ENCODE measurements at regions not wholly inside any gene's neighbourhood (a gene's known extent, or its start where the extent isn't known, plus 50 kb on each side); places are given as distances from the start of the nearest gene placed in this dataset.
A peak's percentile ranks its signal among the peaks of the same experiment; 100 is the strongest.

- no peak overlapping the region for H3K4me3 ChIP-seq
- no peak overlapping the region for H3K4me2 ChIP-seq
- no peaks in the 10 kb centered on the region for H3K79me2 ChIP-seq (ENCODE audit: low read depth)
- H3K4me1 Mint-ChIP-seq: peaks cover 5% of the 10 kb centered on the region
- H3K27ac Mint-ChIP-seq: peak overlapping the region; percentile 2
- no peaks in the 10 kb centered on the region for H3K27me3 ChIP-seq
- H3K9me3 Mint-ChIP-seq: peaks cover 2% of the 10 kb centered on the region
- H3K36me3 ChIP-seq: no peaks in the 10 kb centered on the region
- no peak overlapping the region for H3K27ac ChIP-seq
- TF ChIP-seq CTCF (IDR thresholded peaks at IDR 0.05) (no peak), EZH2 (IDR thresholded peaks at IDR 0.05) (no peak), EZH2phosphoT487 (IDR thresholded peaks at IDR 0.05) (no peak)
- no peaks in the 10 kb centered on the region for H3K9me3 ChIP-seq (ENCODE audit: low read depth)
- H2AFZ ChIP-seq (replicated peaks): no peak overlapping the region
- H3F3A ChIP-seq (ENCODE audit: low read depth): no peaks in the 10 kb centered on the region
- DNase-seq (ENCODE audit: low spot score): no peak
- no peak overlapping the region for H3K9ac ChIP-seq
- no peaks in the 10 kb centered on the region for H3K4me1 ChIP-seq
- no peaks in the 10 kb centered on the region for H3K36me3 Mint-ChIP-seq
- H3K4me3 Mint-ChIP-seq: no peak overlapping the region
- H4K20me1 ChIP-seq (ENCODE audit: low read depth): no peaks in the 10 kb centered on the region
- no peaks in the 10 kb centered on the region for H3K27me3 Mint-ChIP-seq (ENCODE audit: insufficient read depth, low read depth)
Observed at GRCh38 chr14:66152302-66152701, 333.9 kb upstream of the CCDC196 start.

- Histone ChIP-seq H3K4me1 (no peaks in the 10 kb centered on the region), H3K9me3 (ENCODE audit: low read depth) (no peaks in the 10 kb centered on the region), H4K20me1 (ENCODE audit: low read depth) (no peaks in the 10 kb centered on the region), H3K9ac (no peak overlapping the region), H3K79me2 (ENCODE audit: low read depth) (no peaks in the 10 kb centered on the region), H3K36me3 (no peaks in the 10 kb centered on the region), H2AFZ (replicated peaks) (no peak overlapping the region), H3K27ac (no peak overlapping the region), H3F3A (ENCODE audit: low read depth) (no peaks in the 10 kb centered on the region), H3K4me2 (no peak overlapping the region), H3K4me3 (no peak overlapping the region), H3K27me3 (no peaks in the 10 kb centered on the region)
- peaks cover 5% of the 10 kb centered on the region for H3K4me1 Mint-ChIP-seq
- DNase-seq (ENCODE audit: low spot score): no peak
- H3K9me3 Mint-ChIP-seq: peaks cover 2% of the 10 kb centered on the region
- no peak for TF ChIP-seq EZH2phosphoT487 (IDR thresholded peaks at IDR 0.05)
- no peak for TF ChIP-seq EZH2 (IDR thresholded peaks at IDR 0.05)
- no peak for TF ChIP-seq CTCF (IDR thresholded peaks at IDR 0.05)
- no peak overlapping the region for H3K4me3 Mint-ChIP-seq
- H3K27me3 Mint-ChIP-seq (ENCODE audit: insufficient read depth, low read depth): no peaks in the 10 kb centered on the region
- H3K27ac Mint-ChIP-seq: no peak overlapping the region
- no peaks in the 10 kb centered on the region for H3K36me3 Mint-ChIP-seq
Observed at GRCh38 chr14:66152747-66153146, 333.4 kb upstream of the CCDC196 start.

- Mint-ChIP-seq H3K4me1 (peaks cover 3% of the 10 kb centered on the region), H3K9me3 (no peaks in the 10 kb centered on the region), H3K27ac (no peak overlapping the region), H3K36me3 (no peaks in the 10 kb centered on the region), H3K4me3 (no peak overlapping the region), H3K27me3 (ENCODE audit: insufficient read depth, low read depth) (peaks cover 3% of the 10 kb centered on the region)
- Histone ChIP-seq H3K9me3 (ENCODE audit: low read depth) (no peaks in the 10 kb centered on the region), H3K4me2 (no peak overlapping the region), H3K4me1 (no peaks in the 10 kb centered on the region), H3K36me3 (no peaks in the 10 kb centered on the region), H3K27me3 (no peaks in the 10 kb centered on the region), H3K27ac (no peak overlapping the region), H3K9ac (no peak overlapping the region), H4K20me1 (ENCODE audit: low read depth) (no peaks in the 10 kb centered on the region), H2AFZ (replicated peaks) (no peak overlapping the region), H3F3A (ENCODE audit: low read depth) (no peaks in the 10 kb centered on the region), H3K79me2 (ENCODE audit: low read depth) (no peaks in the 10 kb centered on the region), H3K4me3 (no peak overlapping the region)
- no peak for DNase-seq (ENCODE audit: low spot score)
- TF ChIP-seq EZH2phosphoT487 (IDR thresholded peaks at IDR 0.05) (no peak), EZH2 (IDR thresholded peaks at IDR 0.05) (no peak), CTCF (IDR thresholded peaks at IDR 0.05) (no peak)
Observed at GRCh38 chr14:66163023-66163422, 323.1 kb upstream of the CCDC196 start.

Measured in neural progenitor cell (in vitro differentiated cells).